GM21381 (cell line): ENCODE measurements at regions not wholly inside any gene's neighbourhood (a gene's known extent, or its start where the extent isn't known, plus 50 kb on each side); places are given as distances from the start of the nearest gene placed in this dataset.
"Not testable (repeated sequence)": the region's sequence is repeated elsewhere in the genome, so short reads cannot be mapped to it uniquely, and the experiment has no call there.

ENCODE experiments used
- ATAC-seq: cut with Tn5 transposase; IDR thresholded peaks from one replicate; pipeline ENCODE4 v1.9.1; 2021; ENCODE audit warnings: mild to moderate bottlenecking, moderate library complexity; ENCODE audit not compliant: unreplicated experiment

GRCh38 chr4:102397056-102397455, 51.8 kb upstream of the SLC39A8 start:
- not testable (repeated sequence) for ATAC-seq

- ATAC-seq: no peak
Observed at GRCh38 chr4:102399021-102399420, 53.7 kb upstream of the SLC39A8 start.

DNA sequence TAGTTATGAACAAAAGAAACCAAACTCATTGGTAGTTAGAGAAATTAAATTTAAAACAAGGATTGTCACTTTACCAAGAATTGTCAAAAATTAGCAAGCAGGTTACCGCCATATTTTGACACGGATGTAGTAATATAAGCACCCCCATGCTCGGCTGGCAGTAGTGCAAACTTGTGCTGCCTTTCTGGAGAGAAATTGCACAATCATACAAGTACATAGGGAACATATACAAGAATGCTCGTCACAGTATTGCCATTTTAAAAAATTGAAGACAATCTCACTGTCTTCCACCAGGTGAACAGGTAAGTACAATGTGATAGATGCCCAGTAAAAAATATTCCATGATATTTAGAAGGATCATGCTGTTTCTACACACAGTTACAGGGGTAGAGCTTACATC, 55.6 kb upstream of the SLC39A8 start:
- ATAC-seq: no peak

DNA sequence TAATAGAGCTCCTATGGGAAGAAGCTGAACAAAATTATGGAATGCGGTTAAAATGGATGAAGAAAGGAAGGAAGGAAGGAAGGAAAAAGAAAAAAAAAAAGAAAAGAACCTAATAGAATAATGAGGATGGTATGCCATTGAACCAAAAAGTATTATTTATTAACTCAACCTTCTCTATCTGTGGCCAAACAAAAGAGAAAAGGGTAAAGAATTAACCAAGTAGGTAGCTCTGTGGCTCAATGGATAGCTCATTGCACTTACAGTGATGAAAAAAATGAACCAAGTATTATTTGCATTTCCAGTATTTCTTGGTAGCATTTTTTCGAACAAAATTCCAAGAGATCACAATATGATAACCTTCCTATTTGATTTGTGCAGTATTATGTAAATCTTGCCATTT, 56.9 kb upstream of the SLC39A8 start:
- no peak for ATAC-seq

GRCh38 chr4:102403116-102403515, 57.8 kb upstream of the SLC39A8 start:
- no peak for ATAC-seq

GRCh38 chr4:102404431-102404969, 59.2 kb upstream of the SLC39A8 start:
- no peak for ATAC-seq

- no peak for ATAC-seq
Observed at GRCh38 chr4:102405821-102406401, 60.6 kb upstream of the SLC39A8 start.

DNA sequence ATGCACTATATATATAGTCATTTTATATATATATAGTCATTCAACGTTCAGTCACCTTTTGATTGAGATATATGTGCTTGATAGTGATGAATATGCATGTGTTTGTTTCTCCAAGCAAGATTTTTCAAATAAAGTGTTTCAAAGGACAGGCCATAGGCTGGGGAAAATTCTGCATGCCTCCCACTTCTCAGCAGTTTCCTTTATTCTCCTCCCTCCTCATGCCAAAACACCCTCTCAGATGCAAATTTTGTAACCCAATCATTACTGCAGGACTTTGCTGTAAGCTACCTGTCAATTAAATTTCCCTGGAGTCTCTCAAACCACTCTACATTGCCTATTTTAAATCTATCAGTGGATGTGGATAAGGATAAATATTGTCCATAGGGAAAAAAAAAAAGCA, 65.6 kb upstream of the SLC39A8 start:
- ATAC-seq: not testable (repeated sequence)

GRCh38 chr4:102411408-102411807, 66.1 kb upstream of the SLC39A8 start:
- ATAC-seq: no peak

- no peak for ATAC-seq
Observed at GRCh38 chr4:102416765-102417164, 71.5 kb upstream of the SLC39A8 start.

- no peak for ATAC-seq
Observed at GRCh38 chr4:102420563-102421398, 75.5 kb upstream of the SLC39A8 start.

DNA sequence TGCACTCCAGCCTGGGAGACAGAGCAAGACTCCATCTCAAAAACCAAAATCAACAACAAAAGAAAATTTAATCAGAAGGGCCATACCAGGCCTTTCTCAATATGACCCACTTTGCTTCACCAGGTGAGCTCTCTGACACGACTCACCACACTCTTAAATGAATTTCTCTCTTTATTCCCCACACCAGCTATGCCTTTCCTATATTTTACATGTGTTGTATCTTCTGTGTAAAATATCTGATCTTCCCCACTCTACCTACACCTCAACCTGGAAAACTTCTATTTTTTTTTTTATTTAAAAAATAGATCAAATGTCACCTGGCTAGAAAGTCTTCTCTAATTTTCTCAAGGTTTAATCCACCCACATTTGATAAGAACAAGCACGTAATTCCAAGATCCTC, 77.6 kb upstream of the SLC39A8 start:
- no peak for ATAC-seq

GRCh38 chr4:102423375-102423774, 77.8 kb upstream of the NFKB1 start:
- ATAC-seq: no peak

- ATAC-seq: no peak
Observed at GRCh38 chr4:102427371-102427998, 73.7 kb upstream of the NFKB1 start.

DNA sequence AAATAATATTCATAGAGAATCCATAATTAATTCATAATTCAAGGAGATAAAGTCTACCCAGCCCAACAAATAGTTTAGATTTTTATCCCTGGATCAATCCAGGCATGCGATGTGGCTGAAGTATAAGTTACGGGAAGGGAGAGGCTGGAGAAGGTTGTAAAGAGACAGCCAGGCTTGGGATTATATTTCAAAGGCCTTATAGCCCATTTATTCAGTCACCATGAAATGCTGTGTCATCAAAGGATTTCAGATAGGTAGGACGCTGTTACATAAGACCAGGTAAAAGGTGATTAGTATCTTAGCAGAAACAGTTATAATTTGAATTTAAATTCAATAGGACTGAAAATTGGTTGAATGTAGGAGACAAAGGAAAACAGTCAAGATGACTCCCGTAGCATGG, 73.0 kb upstream of the NFKB1 start:
- ATAC-seq: no peak

- ATAC-seq: no peak
Observed at GRCh38 chr4:102429553-102429952, 71.6 kb upstream of the NFKB1 start.

DNA sequence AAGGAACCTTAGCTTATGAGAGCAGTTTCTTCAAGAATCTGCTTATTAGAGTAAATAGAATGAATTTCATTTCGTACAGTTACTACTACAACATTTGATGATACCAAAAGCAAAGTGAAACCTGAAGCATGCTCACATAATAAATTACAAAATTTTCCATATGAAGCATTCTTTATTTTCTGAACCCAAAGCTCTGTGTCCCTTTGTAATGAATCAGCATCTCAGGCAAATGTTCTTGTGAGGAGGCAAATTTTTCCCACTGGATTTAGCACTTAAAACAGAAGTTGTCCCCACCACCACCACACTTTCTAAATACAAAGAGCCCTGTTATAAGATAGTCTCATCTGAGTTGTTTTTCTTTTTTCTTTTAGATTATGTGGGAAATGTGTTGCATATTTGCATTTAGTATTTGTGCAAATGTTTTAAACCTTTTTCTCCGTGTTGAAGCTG, 70.7 kb upstream of the NFKB1 start:
- ATAC-seq: peak; percentile 22

DNA sequence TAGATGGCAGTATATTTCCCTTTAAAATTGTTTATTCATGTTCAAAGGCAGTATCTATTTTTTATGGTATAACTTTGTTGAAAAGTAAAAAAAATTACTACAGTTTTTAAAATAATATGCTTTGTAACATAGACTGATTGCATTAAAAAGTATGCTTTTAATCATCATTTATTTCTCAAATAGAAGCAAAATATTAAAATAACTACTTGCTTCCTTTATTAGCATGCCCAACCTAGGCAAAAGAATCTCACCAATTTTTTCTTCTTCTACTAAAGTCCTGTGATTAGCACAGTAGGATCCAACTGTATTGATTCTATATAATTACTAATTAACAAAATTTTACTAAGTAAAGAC, 69.6 kb upstream of the NFKB1 start:
- no peak for ATAC-seq

- no peak for ATAC-seq
Observed at GRCh38 chr4:102437111-102437510, 64.0 kb upstream of the NFKB1 start.

DNA sequence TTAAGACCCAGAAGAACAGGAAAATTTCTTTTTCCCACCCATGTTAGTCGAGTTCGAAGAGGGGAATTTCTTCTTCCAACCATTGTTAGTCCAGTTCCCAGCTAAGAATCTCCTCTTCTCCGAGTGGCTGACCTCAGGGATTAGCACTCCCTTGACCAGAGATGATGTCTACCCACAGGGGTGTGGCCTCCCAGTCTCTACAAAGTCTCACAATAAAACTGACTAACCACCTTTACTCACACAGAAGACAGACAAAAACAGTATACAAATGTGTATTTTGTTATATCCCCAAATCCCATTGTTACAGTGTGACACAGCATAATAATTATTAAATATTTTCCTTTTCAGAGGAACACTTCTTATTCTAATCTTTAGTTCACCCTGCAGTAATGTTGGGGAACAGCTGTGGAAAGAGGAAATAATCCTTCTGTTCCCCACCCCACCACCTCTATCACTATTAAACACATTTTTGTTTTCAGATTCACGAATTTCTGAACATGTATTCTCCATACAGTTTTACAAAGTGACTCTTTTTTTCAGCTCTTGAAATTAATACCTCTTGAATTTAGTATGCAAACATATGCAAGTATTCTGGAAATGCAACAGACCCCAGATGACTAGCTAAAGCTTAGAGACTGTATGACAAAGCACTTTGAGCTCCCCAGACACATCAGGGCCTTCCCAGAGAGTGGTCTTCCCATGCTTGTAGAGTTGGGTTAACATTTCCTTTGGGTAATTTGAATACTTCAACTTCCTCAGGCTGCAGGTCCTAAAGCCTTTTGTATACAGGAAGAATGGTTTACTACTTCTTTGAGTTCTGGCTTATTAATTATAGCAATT, 62.5 kb upstream of the NFKB1 start:
- no peak for ATAC-seq

DNA sequence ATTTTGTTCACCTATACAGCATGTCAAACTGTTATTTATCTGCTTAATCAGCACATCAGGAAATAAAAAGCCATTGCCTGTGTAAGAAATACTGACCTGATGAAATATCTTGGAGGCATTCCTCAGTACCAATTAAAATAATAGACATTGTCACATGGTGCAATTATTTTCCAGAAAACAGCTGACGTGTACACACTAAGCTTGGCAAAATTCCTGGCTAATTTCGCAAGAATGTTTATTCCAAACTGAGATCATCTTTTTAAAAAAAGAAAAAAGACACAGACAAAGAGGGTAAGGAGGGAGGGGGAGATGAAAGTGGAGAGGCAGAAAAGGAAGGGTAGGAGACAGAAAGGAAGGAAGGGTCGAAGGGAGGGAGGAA, 61.9 kb upstream of the NFKB1 start:
- ATAC-seq: no peak
